ENCODE measurements at regions not wholly inside any gene's neighbourhood (a gene's known extent, or its start where the extent isn't known, plus 50 kb on each side); places are given as distances from the start of the nearest gene placed in this dataset.

GRCh38 chr2:147792966-147793617 is 51.7 kb upstream of the ACVR2A start:
- no peak for DNase-seq

GRCh38 chr2:147790580-147790979 is 54.2 kb upstream of the ACVR2A start:
- DNase-seq = no peak

DNA sequence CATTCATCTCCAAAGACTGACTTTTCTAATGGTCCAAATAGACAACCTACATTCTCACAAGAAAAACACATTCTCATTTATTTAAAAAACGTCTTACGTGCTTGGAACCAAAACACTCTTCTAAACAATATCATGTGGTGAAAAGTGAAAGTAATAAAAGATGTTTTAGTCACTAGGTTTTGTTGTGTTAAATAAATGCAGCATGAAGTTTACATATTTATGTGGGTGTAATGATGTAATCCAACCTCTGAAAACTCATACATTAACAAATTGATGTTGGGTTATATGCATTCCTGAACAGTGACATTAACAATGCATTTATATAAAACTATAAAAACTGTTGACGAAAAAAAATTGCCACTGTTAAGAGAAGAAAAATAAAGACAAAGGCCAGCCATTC is 55.1 kb upstream of the ACVR2A start:
- no peak for DNase-seq

- DNase-seq = no peak
Measured at GRCh38 chr2:147789287-147789686, 55.5 kb upstream of the ACVR2A start.

- DNase-seq = no peak
Measured at GRCh38 chr2:147782141-147782930, 62.5 kb upstream of the ACVR2A start.

GRCh38 chr2:147779440-147779839 is 65.4 kb upstream of the ACVR2A start:
- no peak for DNase-seq

- DNase-seq = no peak
Measured at GRCh38 chr2:147777394-147777793, 67.4 kb upstream of the ACVR2A start.

DNA sequence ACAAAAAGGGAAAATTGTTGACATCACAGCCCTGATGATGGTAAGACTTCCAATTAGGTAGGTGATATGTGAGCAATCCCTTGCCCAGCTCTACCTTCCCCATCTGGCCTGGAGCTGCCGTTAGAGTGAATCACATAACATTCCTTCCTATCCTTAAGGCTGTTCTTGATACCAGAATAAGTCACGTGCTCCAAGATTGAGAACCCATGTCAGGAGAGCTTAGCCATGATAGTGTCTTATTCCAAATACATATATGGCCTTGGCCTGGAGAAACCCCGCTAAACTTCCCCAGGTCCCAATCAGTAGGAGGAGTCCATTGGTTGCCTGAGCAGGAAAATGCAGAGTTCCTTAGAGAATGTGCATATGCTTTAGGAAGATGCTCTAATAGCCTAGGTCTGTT is 70.0 kb upstream of the ACVR2A start:
- DNase-seq = no peak

GRCh38 chr2:147773479-147773878 is 71.3 kb upstream of the ACVR2A start:
- DNase-seq = no peak

GRCh38 chr2:147772781-147773180 is 72.0 kb upstream of the ACVR2A start:
- no peak for DNase-seq

- DNase-seq = no peak
Measured at GRCh38 chr2:147763861-147764260, 81.0 kb upstream of the ACVR2A start.

DNA sequence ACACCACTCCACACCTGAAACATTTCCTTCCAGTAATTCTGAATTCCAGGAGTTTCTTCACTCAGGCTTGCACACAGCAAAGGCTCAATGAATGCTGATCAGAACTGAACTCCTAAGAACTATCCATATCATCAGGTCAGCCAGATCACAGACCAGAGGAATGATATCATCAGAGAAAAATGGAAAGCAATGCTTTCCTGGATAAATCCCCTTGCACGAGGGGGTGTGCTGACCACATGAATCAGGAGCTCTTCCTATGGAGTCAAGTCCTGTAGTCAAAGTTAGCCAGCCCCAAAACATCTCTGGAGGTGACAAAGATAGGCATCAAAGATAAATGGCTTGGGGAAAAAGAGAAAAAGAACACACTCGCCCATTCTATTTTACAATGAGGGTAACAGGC is 83.8 kb upstream of the ACVR2A start:
- no peak for DNase-seq

DNA sequence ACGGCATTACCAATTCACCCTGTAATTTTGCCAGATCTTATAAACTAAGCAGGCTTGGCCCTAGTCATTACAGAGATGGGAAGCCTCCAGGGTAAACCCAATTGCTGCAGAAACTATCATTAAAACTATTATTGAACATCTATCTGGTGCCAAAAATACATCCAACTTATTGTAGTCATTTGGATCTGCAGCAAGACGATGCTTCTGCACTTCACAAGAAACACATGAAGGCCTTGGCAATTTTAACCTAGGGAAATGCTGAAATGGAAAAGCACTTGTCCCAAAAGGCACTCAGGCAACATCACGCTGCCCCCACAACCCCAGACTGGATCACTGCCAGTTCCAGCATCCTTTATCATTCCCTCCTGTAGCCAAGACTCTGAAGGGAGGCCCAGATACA is 85.3 kb upstream of the ACVR2A start:
- no peak for DNase-seq

GRCh38 chr2:147758821-147759220 is 86.0 kb upstream of the ACVR2A start:
- no peak for DNase-seq

GRCh38 chr2:147756069-147756468 is 88.8 kb upstream of the ACVR2A start:
- no peak for DNase-seq

- DNase-seq = no peak
Measured at GRCh38 chr2:147740211-147740927, 104.5 kb upstream of the ACVR2A start.

DNA sequence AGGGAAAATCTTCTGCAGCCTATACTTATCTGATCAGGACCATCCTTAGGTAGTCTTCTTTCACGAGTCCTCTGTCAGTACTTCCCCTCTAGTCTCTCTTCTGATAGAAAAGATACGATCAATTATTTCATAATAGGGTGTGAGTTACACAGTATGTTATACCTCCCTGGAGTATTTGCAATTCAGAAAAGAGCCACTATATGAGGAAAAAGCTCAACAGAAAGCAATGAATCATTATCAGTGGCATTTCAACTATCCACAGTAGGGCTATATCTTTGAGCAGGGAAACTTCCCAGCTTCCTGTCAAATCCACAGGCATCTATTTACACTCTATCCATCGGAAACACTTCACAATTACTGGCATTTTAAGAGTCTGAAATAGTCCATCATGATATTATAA is 105.3 kb upstream of the ACVR2A start:
- DNase-seq = no peak

DNA sequence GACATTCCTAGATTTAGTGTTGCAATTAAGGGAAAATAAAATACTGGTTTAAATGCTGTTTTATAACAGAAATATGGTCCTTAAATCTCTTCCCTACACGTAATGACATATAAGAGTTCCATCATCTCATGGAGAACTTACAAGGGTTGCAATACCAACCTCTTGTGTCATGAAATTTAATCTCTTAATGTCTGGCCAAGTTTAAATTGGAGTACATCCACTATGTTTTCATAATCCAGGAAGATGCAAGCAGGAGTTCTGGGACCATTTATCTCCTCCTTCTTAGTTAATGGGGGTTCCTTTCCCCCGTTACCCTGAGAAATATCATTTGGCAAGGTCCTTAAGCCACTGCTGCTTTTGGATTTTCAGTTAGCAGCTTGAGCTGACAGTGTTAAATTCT is 126.0 kb upstream of the ACVR2A start:
- DNase-seq = no peak

GRCh38 chr2:147716906-147717305 is 127.9 kb upstream of the ACVR2A start:
- DNase-seq = no peak

GRCh38 chr2:147715807-147716206 is 129.0 kb upstream of the ACVR2A start:
- no peak for DNase-seq

GRCh38 chr2:147714582-147714981 is 130.2 kb upstream of the ACVR2A start:
- DNase-seq = no peak

DNA sequence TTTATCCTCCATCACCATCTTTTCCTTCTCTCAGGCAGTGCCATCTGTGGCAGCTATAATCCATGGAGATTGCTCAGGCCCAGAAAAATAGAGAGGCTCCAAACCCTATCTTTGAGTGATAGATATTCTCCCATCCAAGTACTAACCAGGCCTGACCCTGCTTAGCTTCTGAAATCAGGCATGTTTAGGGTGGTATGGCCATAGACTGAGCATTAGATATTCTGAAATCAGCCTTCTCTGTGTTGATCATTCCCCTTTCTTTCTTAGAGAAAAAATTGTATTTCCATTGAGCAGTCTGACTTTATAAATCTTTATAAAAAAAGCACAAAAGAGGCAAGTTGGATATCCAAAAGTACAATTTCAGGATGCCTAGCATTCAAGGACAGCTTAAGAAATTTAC is 131.5 kb upstream of the ACVR2A start:
- no peak for DNase-seq

DNA sequence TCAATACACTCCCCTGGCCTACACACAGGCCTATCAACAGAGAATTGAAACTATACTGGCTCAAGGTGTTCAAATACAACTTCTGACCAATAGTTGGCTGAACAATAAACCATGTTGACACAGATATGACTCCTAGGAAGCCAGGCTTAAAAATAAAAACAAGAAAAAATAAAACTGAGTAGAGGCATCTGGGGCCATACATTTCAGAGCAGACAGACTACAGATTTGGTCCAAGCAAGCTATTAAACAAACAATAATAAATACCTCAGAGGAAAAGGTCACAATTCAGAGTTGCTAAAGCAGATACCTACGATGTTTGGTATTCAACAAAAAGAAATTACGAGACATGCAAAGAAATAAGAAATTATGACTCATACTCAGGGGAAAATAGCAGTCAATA is 132.8 kb upstream of the ACVR2A start:
- no peak for DNase-seq

Data from anterior cingulate cortex (tissue), 58 donors.